ENCODE measurements at regions not wholly inside any gene's neighbourhood (a gene's known extent, or its start where the extent isn't known, plus 50 kb on each side); places are given as distances from the start of the nearest gene placed in this dataset.
"Not testable (repeated sequence)": the region's sequence is repeated elsewhere in the genome, so short reads cannot be mapped to it uniquely, and the experiment has no call there.

- no peak for DNase-seq (ENCODE audit: low read depth in 3 of 3)
These were observed 188.4 kb downstream of the PAH start for GRCh38 chr12:102728506-102729242.

- no peak for DNase-seq (ENCODE audit: low read depth in 3 of 3)
These were observed 190.4 kb downstream of the PAH start for GRCh38 chr12:102726686-102727085.

GRCh38 chr12:102722147-102722546, 194.9 kb downstream of the PAH start:
- DNase-seq (ENCODE audit: low read depth in 3 of 3) = no peak

- DNase-seq (ENCODE audit: low read depth in 3 of 3) = no peak
These were observed 208.9 kb downstream of the PAH start for GRCh38 chr12:102708108-102708507.

GRCh38 chr12:102702447-102703114, 214.5 kb downstream of the PAH start:
- peak in 1 of 3 experiments; percentile 8 for DNase-seq (ENCODE audit: low read depth in 3 of 3)

- no peak for DNase-seq (ENCODE audit: low read depth in 3 of 3)
These were observed 215.7 kb upstream of the IGF1 start for GRCh38 chr12:102696045-102696444.

GRCh38 chr12:102694903-102695302, 214.5 kb upstream of the IGF1 start:
- DNase-seq (ENCODE audit: low read depth in 3 of 3) = no peak

- no peak for DNase-seq (ENCODE audit: low read depth in 3 of 3)
These were observed 211.6 kb upstream of the IGF1 start for GRCh38 chr12:102691773-102692555.

- DNase-seq (ENCODE audit: low read depth in 3 of 3) = no peak
These were observed 209.9 kb upstream of the IGF1 start for GRCh38 chr12:102690253-102690652.

GRCh38 chr12:102689701-102690100, 209.3 kb upstream of the IGF1 start:
- no peak for DNase-seq (ENCODE audit: low read depth in 3 of 3)

- no peak for DNase-seq (ENCODE audit: low read depth in 3 of 3)
These were observed 207.2 kb upstream of the IGF1 start for GRCh38 chr12:102687523-102687922.

GRCh38 chr12:102685841-102686240, 205.5 kb upstream of the IGF1 start:
- no peak for DNase-seq (ENCODE audit: low read depth in 3 of 3)

GRCh38 chr12:102685172-102685571, 204.8 kb upstream of the IGF1 start:
- DNase-seq (ENCODE audit: low read depth in 3 of 3) = no peak

GRCh38 chr12:102682366-102683289, 202.3 kb upstream of the IGF1 start:
- DNase-seq (ENCODE audit: low read depth in 3 of 3) = no peak

GRCh38 chr12:102681747-102682146, 201.4 kb upstream of the IGF1 start:
- no peak for DNase-seq (ENCODE audit: low read depth in 3 of 3)

GRCh38 chr12:102681309-102681708, 200.9 kb upstream of the IGF1 start:
- DNase-seq (ENCODE audit: low read depth in 3 of 3) = no peak

GRCh38 chr12:102680304-102680703, 199.9 kb upstream of the IGF1 start:
- DNase-seq (ENCODE audit: low read depth in 3 of 3) = no peak

GRCh38 chr12:102676812-102677211, 196.4 kb upstream of the IGF1 start:
- no peak for DNase-seq (ENCODE audit: low read depth in 3 of 3)

GRCh38 chr12:102675672-102676071, 195.3 kb upstream of the IGF1 start:
- no peak for DNase-seq (ENCODE audit: low read depth in 3 of 3)

GRCh38 chr12:102673606-102674005, 193.2 kb upstream of the IGF1 start:
- DNase-seq (ENCODE audit: low read depth in 3 of 3) = no peak

GRCh38 chr12:102672212-102672611, 191.8 kb upstream of the IGF1 start:
- DNase-seq (ENCODE audit: low read depth in 3 of 3) = not testable (repeated sequence)

GRCh38 chr12:102669056-102669455, 188.7 kb upstream of the IGF1 start:
- DNase-seq (ENCODE audit: low read depth in 3 of 3) = no peak
